ENCODE measurements at regions not wholly inside any gene's neighbourhood (a gene's known extent, or its start where the extent isn't known, plus 50 kb on each side); places are given as distances from the start of the nearest gene placed in this dataset.

- TF ChIP-seq GATA3 (IDR thresholded peaks at IDR 0.05; ENCODE audit: low read depth, low read length), result no peak
- no peak for TF ChIP-seq GATA2 (IDR thresholded peaks at IDR 0.05; ENCODE audit: low read depth, low read length)
These were observed 106.1 kb upstream of the CLMP start for GRCh38 chr11:123301013-123301591.
